H9 (cell line): ENCODE measurements at regions not wholly inside any gene's neighbourhood (a gene's known extent, or its start where the extent isn't known, plus 50 kb on each side); places are given as distances from the start of the nearest gene placed in this dataset.

Source experiments
- DNase-seq: peaks from one replicate; pipeline ENCODE4 v3.0.0-alpha.2; 2017
- H2AFZ ChIP-seq: one replicate; pipeline ENCODE4 v1.6.1; 2013; ENCODE audit warnings: mild to moderate bottlenecking, low read length, control low read depth, moderate library complexity
- H2AK5ac ChIP-seq: 2 replicates; pipeline ENCODE4 v1.6.1; 2013; ENCODE audit warnings: low read length, control low read depth, mixed read lengths; ENCODE audit not compliant: insufficient read length
- H2BK120ac ChIP-seq: one replicate; pipeline ENCODE4 v1.6.1; 2013; ENCODE audit warnings: low read depth, mild to moderate bottlenecking, low read length, control low read depth, inconsistent platforms; ENCODE audit not compliant: poor library complexity, severe bottlenecking
- H2BK12ac ChIP-seq: 2 replicates; pipeline ENCODE4 v1.6.1; 2013; ENCODE audit warnings: low read length, control low read depth, mixed read lengths, low read depth; ENCODE audit not compliant: insufficient read length
- H2BK15ac ChIP-seq: 2 replicates; pipeline ENCODE4 v1.6.1; 2013; ENCODE audit warnings: low read depth, low read length, control low read depth
- H2BK20ac ChIP-seq: one replicate; pipeline ENCODE4 v1.6.1; 2013; ENCODE audit warnings: low read depth, mild to moderate bottlenecking, low read length, control low read depth, inconsistent platforms; ENCODE audit not compliant: poor library complexity, severe bottlenecking
- H2BK5ac ChIP-seq: 2 replicates; pipeline ENCODE4 v1.6.1; 2013; ENCODE audit warnings: low read length, control low read depth, mixed read lengths; ENCODE audit not compliant: insufficient read length
- H3K14ac ChIP-seq: 2 replicates; pipeline ENCODE4 v1.6.1; 2013; ENCODE audit warnings: low read length, control low read depth; ENCODE audit not compliant: insufficient read depth
- H3K18ac ChIP-seq: 2 replicates; pipeline ENCODE4 v1.6.1; 2013; ENCODE audit warnings: low read depth, mild to moderate bottlenecking, mixed read lengths, low read length, control low read depth; ENCODE audit not compliant: insufficient read length
- H3K23ac ChIP-seq: 2 replicates; pipeline ENCODE4 v1.6.1; 2013; ENCODE audit warnings: low read length, control low read depth, mixed read lengths, low read depth; ENCODE audit not compliant: insufficient read length
- H3K23me2 ChIP-seq: 2 replicates; pipeline ENCODE4 v1.6.1; 2013; ENCODE audit warnings: low read depth, mild to moderate bottlenecking, mixed read lengths, low read length, control low read depth; ENCODE audit not compliant: insufficient read length, poor library complexity, severe bottlenecking
- H3K27ac ChIP-seq: 2 replicates; pipeline ENCODE4 v1.5.1; 2013; ENCODE audit warnings: low read length, control low read depth, mixed read lengths, low read depth; ENCODE audit not compliant: insufficient read length
- H3K27me3 ChIP-seq: 2 replicates; pipeline ENCODE4 v1.6.1; 2013; ENCODE audit warnings: low read length, control low read depth, inconsistent platforms; ENCODE audit not compliant: insufficient read depth
- H3K4ac ChIP-seq: 2 replicates; pipeline ENCODE4 v1.6.1; 2013; ENCODE audit warnings: low read depth, mild to moderate bottlenecking, control low read depth, inconsistent platforms, low read length, moderate library complexity
- H3K4me1 ChIP-seq: 2 replicates; pipeline ENCODE4 v1.6.1; 2013; ENCODE audit warnings: low read length, control low read depth, inconsistent platforms; ENCODE audit not compliant: insufficient read depth
- H3K4me2 ChIP-seq: 2 replicates; pipeline ENCODE4 v1.6.1; 2013; ENCODE audit warnings: low read length, control low read depth, mixed read lengths; ENCODE audit not compliant: insufficient read length, insufficient read depth
- H3K56ac ChIP-seq: 2 replicates; pipeline ENCODE4 v1.6.1; 2013; ENCODE audit warnings: low read depth, mild to moderate bottlenecking, mixed read lengths, low read length, control low read depth; ENCODE audit not compliant: insufficient read length
- H3K79me1 ChIP-seq: 2 replicates; pipeline ENCODE4 v1.6.1; 2013; ENCODE audit warnings: low read depth, mild to moderate bottlenecking, moderate library complexity, low read length, control low read depth, inconsistent platforms; ENCODE audit not compliant: insufficient read depth, poor library complexity, severe bottlenecking
- H3K79me2 ChIP-seq: 2 replicates; pipeline ENCODE4 v1.6.1; 2013; ENCODE audit warnings: low read length, control low read depth, inconsistent platforms; ENCODE audit not compliant: insufficient read depth
- H3K9ac ChIP-seq: 2 replicates; pipeline ENCODE4 v1.6.1; 2013; ENCODE audit warnings: low read length, control low read depth, mixed read lengths; ENCODE audit not compliant: insufficient read length; ENCODE audit errors: extremely low read depth
- H3K9me3 ChIP-seq: one replicate; pipeline ENCODE4 v1.6.1; 2013; ENCODE audit warnings: low read depth, low read length, inconsistent platforms; ENCODE audit not compliant: control insufficient read depth
- H3T11ph ChIP-seq: one replicate; pipeline ENCODE4 v1.6.1; 2013; ENCODE audit warnings: mild to moderate bottlenecking, low read length, control low read depth, inconsistent platforms
- H4K20me1 ChIP-seq: one replicate; pipeline ENCODE4 v1.6.1; 2013; ENCODE audit not compliant: control insufficient read depth, insufficient read length, insufficient read depth
- H4K5ac ChIP-seq: 2 replicates; pipeline ENCODE4 v1.6.1; 2013; ENCODE audit warnings: low read depth, mild to moderate bottlenecking, mixed read lengths, low read length, control low read depth; ENCODE audit not compliant: insufficient read length
- H4K8ac ChIP-seq: replicated peaks from 2 replicates; pipeline ENCODE4 v1.6.1; 2013; ENCODE audit warnings: low read length, control low read depth, mixed read lengths, low read depth; ENCODE audit not compliant: insufficient read length
- H4K91ac ChIP-seq: 2 replicates; pipeline ENCODE4 v1.6.1; 2013; ENCODE audit warnings: low read depth, mild to moderate bottlenecking, moderate library complexity, mixed read lengths, low read length, control low read depth; ENCODE audit not compliant: insufficient read length
- H3K27ac Mint-ChIP-seq, 3 experiments: 2 replicates in 2 of 3; 3 replicates in 1 of 3; pipeline ENCODE4 v1.8.0; 2020 to 2021; ENCODE audit warnings: mixed read lengths in 3 of 3, mild to moderate bottlenecking in 1 of 3, moderate library complexity in 1 of 3
- H3K27me3 Mint-ChIP-seq: 2 replicates; pipeline ENCODE4 v1.8.0; 2021; ENCODE audit warnings: low read depth, mild to moderate bottlenecking, moderate library complexity, mixed read lengths
- H3K36me3 Mint-ChIP-seq, 3 experiments: 2 replicates in 2 of 3; 3 replicates in 1 of 3; pipeline ENCODE4 v1.8.0; 2020 to 2021; ENCODE audit warnings: low read depth in 3 of 3, mixed read lengths in 3 of 3; ENCODE audit not compliant: insufficient read depth in 1 of 3
- H3K4me1 Mint-ChIP-seq, 2 experiments: 2 replicates each; pipeline ENCODE4 v1.8.0; 2020; ENCODE audit warnings: mixed read lengths in 2 of 2
- H3K4me3 Mint-ChIP-seq, 2 experiments: 2 replicates in 1 of 2; 3 replicates in 1 of 2; pipeline ENCODE4 v1.8.0; 2020 to 2021; ENCODE audit warnings: mild to moderate bottlenecking in 2 of 2, mixed read lengths in 2 of 2, moderate library complexity in 1 of 2
- H3K9me3 Mint-ChIP-seq, 2 experiments: 2 replicates in 1 of 2; 3 replicates in 1 of 2; pipeline ENCODE4 v1.8.0; 2020; ENCODE audit warnings: mild to moderate bottlenecking in 2 of 2, mixed read lengths in 2 of 2, moderate library complexity in 1 of 2
- WGBS: extraction: QIAGEN DNeasy Blood & Tissue Kit; methylation state at CpG from one replicate; pipeline ENCODE4 v1.1.7; 2013; ENCODE audit warnings: missing lambda C conversion rate, low lambda C conversion rate, mixed read lengths; ENCODE audit not compliant: insufficient read length; ENCODE audit errors: extremely low coverage; 5-methylcytosine and 5-hydroxymethylcytosine counted together
- TF ChIP-seq, protein P1 (sequence below): fragments of 200-600 bp; sonication (generic); conservative IDR thresholded peaks from 3 replicates; pipeline ENCODE4 v1.8.0; 2021; ENCODE audit warnings: antibody characterized with exemption, mild to moderate bottlenecking

DNA sequence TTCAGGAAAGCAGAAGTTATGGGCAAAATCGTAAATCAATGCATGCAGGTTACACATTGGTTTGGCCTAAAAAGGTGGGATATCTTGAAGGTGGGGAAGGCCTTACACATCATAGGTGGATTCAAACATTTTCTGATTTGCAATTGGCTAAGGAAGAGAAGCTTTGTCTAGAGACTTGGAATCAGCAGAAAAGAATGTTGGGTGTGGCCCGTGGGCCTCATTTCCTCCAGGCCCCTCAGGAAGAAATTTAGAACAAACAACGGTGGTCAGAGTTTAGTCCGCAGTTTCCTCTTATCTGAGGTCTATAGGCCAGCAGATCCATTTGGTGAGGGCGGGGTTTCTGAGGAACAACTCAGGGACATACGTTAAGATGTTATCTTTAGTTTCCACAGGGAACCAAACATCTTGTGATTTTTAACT is 50.9 kb upstream of the AFF3 start:
- H2BK5ac ChIP-seq = no peak overlapping the region
- DNase-seq = no peak
- no peaks in the 10 kb centered on the region for H3K36me3 Mint-ChIP-seq

More for the DNA sequence above, 50.9 kb upstream of the AFF3 start:
- no peak overlapping the region for H4K5ac ChIP-seq
- H3K27ac Mint-ChIP-seq = no peak overlapping the region
- H3K4me1 ChIP-seq = peaks cover 4% of the 10 kb centered on the region
- no peaks in the 10 kb centered on the region for H4K20me1 ChIP-seq
- H3K4ac ChIP-seq = no peak overlapping the region
- no peak overlapping the region for H2AK5ac ChIP-seq
- peaks cover 44% of the 10 kb centered on the region for H3K27me3 Mint-ChIP-seq
- no peak overlapping the region for H3T11ph ChIP-seq
- TF ChIP-seq, protein P1, sequence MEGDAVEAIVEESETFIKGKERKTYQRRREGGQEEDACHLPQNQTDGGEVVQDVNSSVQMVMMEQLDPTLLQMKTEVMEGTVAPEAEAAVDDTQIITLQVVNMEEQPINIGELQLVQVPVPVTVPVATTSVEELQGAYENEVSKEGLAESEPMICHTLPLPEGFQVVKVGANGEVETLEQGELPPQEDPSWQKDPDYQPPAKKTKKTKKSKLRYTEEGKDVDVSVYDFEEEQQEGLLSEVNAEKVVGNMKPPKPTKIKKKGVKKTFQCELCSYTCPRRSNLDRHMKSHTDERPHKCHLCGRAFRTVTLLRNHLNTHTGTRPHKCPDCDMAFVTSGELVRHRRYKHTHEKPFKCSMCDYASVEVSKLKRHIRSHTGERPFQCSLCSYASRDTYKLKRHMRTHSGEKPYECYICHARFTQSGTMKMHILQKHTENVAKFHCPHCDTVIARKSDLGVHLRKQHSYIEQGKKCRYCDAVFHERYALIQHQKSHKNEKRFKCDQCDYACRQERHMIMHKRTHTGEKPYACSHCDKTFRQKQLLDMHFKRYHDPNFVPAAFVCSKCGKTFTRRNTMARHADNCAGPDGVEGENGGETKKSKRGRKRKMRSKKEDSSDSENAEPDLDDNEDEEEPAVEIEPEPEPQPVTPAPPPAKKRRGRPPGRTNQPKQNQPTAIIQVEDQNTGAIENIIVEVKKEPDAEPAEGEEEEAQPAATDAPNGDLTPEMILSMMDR = no peak
- H3K79me1 ChIP-seq = no peaks in the 10 kb centered on the region
- no peak overlapping the region for H2BK12ac ChIP-seq
- H2BK20ac ChIP-seq = no peak overlapping the region
- H3K18ac ChIP-seq = no peak overlapping the region
- no peaks in the 10 kb centered on the region for H3K23me2 ChIP-seq
- H3K9ac ChIP-seq = no peak overlapping the region
- no peak overlapping the region for H3K4me3 Mint-ChIP-seq
- no peaks in the 10 kb centered on the region for H3K9me3 ChIP-seq
- H3K4me2 ChIP-seq = no peak overlapping the region
- H3K4me1 Mint-ChIP-seq = peaks cover 12 to 19% of the 10 kb centered on the region in 2 experiments
- no peaks in the 10 kb centered on the region for H3K9me3 Mint-ChIP-seq
- no CpG with 5 or more reads among the region's 6 CpGs for WGBS
- no peak overlapping the region for H4K91ac ChIP-seq
- no peaks in the 10 kb centered on the region for H3K79me2 ChIP-seq
- no peak overlapping the region for H3K14ac ChIP-seq
- no peak overlapping the region for H2AFZ ChIP-seq
- H2BK120ac ChIP-seq = no peak overlapping the region
- no peak overlapping the region for H2BK15ac ChIP-seq
- H3K23ac ChIP-seq = no peak overlapping the region
- no peak overlapping the region for H4K8ac ChIP-seq
- H3K27me3 ChIP-seq = no peaks in the 10 kb centered on the region
- H3K56ac ChIP-seq = no peak overlapping the region
- H3K27ac ChIP-seq = no peak overlapping the region
